ENCODE measurements at regions not wholly inside any gene's neighbourhood (a gene's known extent, or its start where the extent isn't known, plus 50 kb on each side); places are given as distances from the start of the nearest gene placed in this dataset.

DNA sequence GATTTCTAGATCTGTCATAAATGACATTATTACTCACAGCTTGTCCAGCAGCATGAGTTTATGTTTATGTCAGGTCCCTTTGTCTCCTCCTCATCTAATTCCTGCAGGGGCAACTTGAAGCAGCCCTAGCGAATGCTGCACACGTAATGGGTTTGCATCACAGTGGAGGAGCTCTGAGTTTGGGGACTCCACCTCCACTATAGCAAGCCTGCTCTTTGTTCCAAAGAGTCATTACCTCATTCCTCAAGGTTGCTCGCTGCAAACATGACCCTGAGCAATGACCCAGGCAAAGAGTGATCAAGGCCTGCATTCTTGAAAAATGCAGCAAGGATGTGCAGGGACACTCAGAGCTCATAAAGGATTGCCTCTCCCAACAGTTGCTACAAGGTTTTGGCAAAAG, 261.9 kb downstream of the HHIPL2 start:
- TF ChIP-seq, protein P1, sequence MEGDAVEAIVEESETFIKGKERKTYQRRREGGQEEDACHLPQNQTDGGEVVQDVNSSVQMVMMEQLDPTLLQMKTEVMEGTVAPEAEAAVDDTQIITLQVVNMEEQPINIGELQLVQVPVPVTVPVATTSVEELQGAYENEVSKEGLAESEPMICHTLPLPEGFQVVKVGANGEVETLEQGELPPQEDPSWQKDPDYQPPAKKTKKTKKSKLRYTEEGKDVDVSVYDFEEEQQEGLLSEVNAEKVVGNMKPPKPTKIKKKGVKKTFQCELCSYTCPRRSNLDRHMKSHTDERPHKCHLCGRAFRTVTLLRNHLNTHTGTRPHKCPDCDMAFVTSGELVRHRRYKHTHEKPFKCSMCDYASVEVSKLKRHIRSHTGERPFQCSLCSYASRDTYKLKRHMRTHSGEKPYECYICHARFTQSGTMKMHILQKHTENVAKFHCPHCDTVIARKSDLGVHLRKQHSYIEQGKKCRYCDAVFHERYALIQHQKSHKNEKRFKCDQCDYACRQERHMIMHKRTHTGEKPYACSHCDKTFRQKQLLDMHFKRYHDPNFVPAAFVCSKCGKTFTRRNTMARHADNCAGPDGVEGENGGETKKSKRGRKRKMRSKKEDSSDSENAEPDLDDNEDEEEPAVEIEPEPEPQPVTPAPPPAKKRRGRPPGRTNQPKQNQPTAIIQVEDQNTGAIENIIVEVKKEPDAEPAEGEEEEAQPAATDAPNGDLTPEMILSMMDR (conservative IDR thresholded peaks at IDR 0.05): no peak
- no peak for TF ChIP-seq ZFX (IDR thresholded peaks at IDR 0.05)
- no peak overlapping the region for H3K27ac ChIP-seq

DNA sequence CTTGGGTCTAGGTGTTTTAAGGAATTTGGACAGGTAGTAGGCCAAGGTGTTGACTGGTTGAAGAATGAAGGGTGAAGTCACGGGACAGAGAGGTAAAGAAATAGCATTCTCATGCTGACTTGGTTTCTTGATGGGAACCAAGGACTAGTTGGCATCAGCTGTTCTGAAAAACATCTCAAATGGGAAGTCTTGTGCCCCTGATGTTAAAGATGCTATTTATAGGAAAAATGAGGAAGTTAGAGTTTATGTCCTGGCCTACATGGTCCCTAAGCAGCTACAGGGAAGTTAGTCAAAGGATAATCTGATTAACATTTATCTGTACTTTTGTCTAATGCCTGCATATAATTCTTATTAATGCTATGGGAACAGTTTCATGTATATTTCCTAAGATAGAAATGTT, 262.4 kb downstream of the HHIPL2 start:
- TF ChIP-seq, protein P1 (conservative IDR thresholded peaks at IDR 0.05): no peak
- no peak for TF ChIP-seq ZFX (IDR thresholded peaks at IDR 0.05)
- H3K27ac ChIP-seq: no peak overlapping the region

DNA sequence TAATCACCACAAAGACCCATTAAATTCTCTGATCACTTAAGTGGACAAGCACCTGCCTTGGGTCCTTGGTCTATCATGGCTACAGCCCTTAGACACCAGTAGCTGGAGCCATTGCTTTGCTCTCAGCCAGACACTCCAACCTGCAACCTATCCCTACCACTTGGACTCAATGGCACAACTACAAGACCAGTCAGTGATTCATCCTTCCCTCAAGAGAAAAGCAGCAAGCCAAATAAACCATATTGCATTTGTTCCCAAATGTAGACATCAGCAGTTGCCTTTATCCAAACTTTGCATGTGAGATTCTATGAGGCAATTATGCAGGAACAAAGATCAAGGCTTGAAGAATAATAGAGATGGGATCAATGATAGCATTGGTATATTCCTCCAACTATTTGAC, 263.4 kb downstream of the HHIPL2 start:
- no peak for TF ChIP-seq ZFX (IDR thresholded peaks at IDR 0.05)
- TF ChIP-seq, protein P1 (conservative IDR thresholded peaks at IDR 0.05): no peak
- no peak overlapping the region for H3K27ac ChIP-seq

DNA sequence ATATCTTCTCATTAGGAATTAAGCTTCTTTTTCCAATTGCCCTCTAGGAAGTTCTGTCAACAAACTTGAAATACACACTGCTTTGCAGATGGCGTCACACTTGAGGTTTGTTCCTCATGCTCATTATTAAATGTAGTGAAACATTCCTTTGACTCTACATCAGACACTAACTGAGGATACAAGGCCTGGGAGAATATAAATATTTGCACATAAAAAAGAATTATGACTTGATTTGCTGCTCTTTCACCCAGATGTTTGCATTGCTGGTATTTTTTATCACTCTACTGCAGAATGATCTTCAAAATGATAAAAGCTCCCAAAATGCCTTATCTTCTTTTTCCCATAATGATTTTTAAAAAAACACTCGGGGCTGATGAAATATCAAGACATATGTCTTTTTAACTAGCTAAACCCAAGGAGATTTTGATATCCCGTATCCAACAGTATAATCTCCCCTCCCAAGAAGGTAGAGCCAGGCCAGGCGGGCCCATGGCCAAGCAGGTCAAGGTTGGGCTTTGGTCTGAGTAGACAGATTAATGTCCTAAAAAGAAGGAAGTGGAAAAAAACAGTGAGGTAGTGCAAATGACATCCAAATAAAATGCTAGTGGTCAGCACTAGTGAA, 264.6 kb downstream of the HHIPL2 start:
- H3K27ac ChIP-seq: no peak overlapping the region
- TF ChIP-seq ZFX (IDR thresholded peaks at IDR 0.05): no peak
- TF ChIP-seq, protein P1 (conservative IDR thresholded peaks at IDR 0.05): no peak

DNA sequence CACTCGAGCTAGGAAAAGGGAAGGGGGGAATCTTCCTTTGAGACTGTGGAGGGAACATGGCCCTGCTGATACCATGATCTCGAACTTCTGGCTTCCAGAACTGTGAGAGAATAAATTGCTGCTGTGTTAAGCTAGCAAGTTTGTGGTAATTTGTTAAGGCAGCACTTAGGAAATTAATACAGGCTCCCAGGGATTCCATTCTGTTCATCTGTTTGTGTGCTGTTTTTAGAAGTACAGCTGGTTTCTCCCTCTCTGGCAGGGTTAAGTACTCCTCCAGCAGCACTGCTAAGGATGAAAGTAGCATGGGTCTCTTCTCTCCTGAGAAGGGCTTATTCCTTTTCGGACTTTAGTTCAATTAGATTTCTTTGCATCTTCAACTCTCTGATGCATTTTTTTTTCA, 268.3 kb downstream of the HHIPL2 start:
- no peak for TF ChIP-seq ZFX (IDR thresholded peaks at IDR 0.05)
- TF ChIP-seq, protein P1 (conservative IDR thresholded peaks at IDR 0.05): no peak
- H3K27ac ChIP-seq: no peak overlapping the region

DNA sequence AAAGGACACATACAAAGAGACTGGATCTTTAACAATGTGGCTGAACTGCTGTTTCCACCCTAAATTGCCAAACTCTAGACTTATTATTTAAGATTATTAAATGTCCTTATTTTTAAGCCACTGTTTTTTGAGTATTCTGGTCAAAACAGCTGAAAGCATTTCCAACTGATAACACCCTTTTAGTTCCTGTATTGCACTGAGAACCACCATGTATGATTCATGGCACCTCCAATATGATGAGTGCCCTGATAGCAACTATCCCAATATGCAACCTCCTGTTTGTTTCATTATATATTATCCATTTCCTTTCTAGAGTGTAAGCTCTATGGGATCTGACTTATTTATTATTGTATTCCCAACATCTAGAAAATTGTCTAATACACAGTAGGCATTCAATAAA, 269.4 kb downstream of the HHIPL2 start:
- no peak overlapping the region for H3K27ac ChIP-seq
- no peak for TF ChIP-seq ZFX (IDR thresholded peaks at IDR 0.05)
- TF ChIP-seq, protein P1 (conservative IDR thresholded peaks at IDR 0.05): no peak

DNA sequence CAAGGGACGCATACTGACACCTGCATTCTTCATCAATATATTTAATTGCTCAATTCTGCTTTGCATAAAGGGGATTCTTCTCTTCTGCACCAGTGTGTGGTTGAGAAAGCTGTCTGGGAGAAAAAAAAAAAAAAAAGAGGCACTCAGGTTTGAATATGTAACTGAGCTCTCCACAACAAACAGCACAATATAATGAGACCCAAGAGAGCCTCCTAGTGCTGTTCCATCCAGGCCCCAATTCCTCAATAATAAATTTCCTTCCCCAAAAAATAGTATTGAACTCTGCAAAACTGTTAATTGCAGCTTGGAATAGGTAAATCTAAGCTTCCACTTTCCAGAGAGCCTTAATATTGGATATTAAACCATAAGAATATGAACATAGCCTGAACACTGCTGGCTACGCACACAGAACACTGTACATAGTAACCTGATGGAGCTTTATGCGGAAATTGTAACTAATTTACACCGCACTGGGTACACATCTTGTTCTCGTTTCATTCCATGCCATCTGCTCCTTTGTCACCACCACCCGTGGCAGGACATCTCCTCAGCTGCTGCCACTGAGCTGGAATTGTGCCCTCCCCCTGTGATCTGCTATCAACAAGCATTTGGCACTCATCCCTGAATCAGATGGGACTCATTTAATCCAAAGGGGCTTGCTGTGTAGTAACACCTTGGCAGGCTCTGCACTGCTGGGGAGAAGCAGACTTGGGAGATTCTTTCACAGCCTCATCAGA, 272.0 kb downstream of the HHIPL2 start:
- H3K27ac ChIP-seq: no peak overlapping the region
- TF ChIP-seq ZFX (IDR thresholded peaks at IDR 0.05): no peak
- TF ChIP-seq, protein P1 (conservative IDR thresholded peaks at IDR 0.05): no peak

Data from C4-2B (cell line).